CD4-positive, alpha-beta T cell (primary cell): ENCODE measurements at regions not wholly inside any gene's neighbourhood (a gene's known extent, or its start where the extent isn't known, plus 50 kb on each side); places are given as distances from the start of the nearest gene placed in this dataset.

Experiments
- ATAC-seq: fragments of 200-7000 bp; cut with Tn5 transposase; one replicate; pipeline ENCODE4 v1.10.0; 2022; ENCODE audit warnings: mild to moderate bottlenecking; ENCODE audit not compliant: poor library complexity
- CTCF ChIA-PET: fragments of 350-600 bp; sonication (Branson Sonifier 250); formaldehyde crosslinking; loops from one replicate; lab custom pipeline; 2021; ENCODE audit warnings: antibody characterized with exemption, inconsistent platforms; lab: Charles Lee
- POLR2A ChIA-PET: fragments of 350-600 bp; sonication (Branson Sonifier 250); formaldehyde crosslinking; loops from one replicate; lab custom pipeline; 2021; ENCODE audit warnings: antibody characterized with exemption, inconsistent platforms; lab: Charles Lee
- DNase-seq, 14 experiments: peaks; one replicate each; pipeline ENCODE4 v3.0.0-alpha.2; 2013 to 2020; ENCODE audit warnings: mixed read lengths in 2 of 14
- H3K27ac ChIP-seq, 2 donors: one replicate each; pipeline versions ENCODE4 v1.5.1 to v1.7.0; 2013; ENCODE audit warnings: low read length in 2 of 2, low read depth in 1 of 2, mild to moderate bottlenecking in 1 of 2
- H3K27me3 ChIP-seq, 2 experiments: 1 replicate in 1 of 2; 2 replicates in 1 of 2; pipeline versions ENCODE4 v1.6.1 to v1.7.0; 2013; ENCODE audit warnings: low read length in 2 of 2, control low read depth in 1 of 2, mild to moderate bottlenecking in 1 of 2, moderate library complexity in 1 of 2; ENCODE audit not compliant: insufficient read depth in 2 of 2, control insufficient read depth in 1 of 2
- H3K36me3 ChIP-seq: one replicate; pipeline ENCODE4 v1.6.1; 2013; ENCODE audit warnings: low read length, control low read depth; ENCODE audit not compliant: insufficient read depth
- H3K4me1 ChIP-seq: one replicate; pipeline ENCODE4 v1.6.1; 2013; ENCODE audit warnings: low read length, control low read depth; ENCODE audit not compliant: insufficient read depth
- H3K4me3 ChIP-seq: one replicate; pipeline ENCODE4 v1.5.1; 2013; ENCODE audit warnings: mild to moderate bottlenecking, low read length, moderate library complexity
- H3K9me3 ChIP-seq, 2 experiments: 1 replicate in 1 of 2; 2 replicates in 1 of 2; pipeline versions ENCODE4 v1.6.1 to v1.7.0; 2013; ENCODE audit warnings: low read length in 2 of 2, mild to moderate bottlenecking in 2 of 2, control low read depth in 1 of 2, moderate library complexity in 1 of 2; ENCODE audit not compliant: control insufficient read depth in 1 of 2, insufficient read depth in 1 of 2
- H3K27ac Mint-ChIP-seq: one replicate; pipeline ENCODE4 v1.8.0; 2020; ENCODE audit warnings: mixed read lengths
- H3K27me3 Mint-ChIP-seq: one replicate; pipeline ENCODE4 v1.8.0; 2021; ENCODE audit warnings: mixed read lengths
- H3K36me3 Mint-ChIP-seq: one replicate; pipeline ENCODE4 v1.8.0; 2021; ENCODE audit warnings: low read depth, mixed read lengths
- H3K4me1 Mint-ChIP-seq: one replicate; pipeline ENCODE4 v1.8.0; 2021; ENCODE audit warnings: low read depth, mixed read lengths
- H3K4me3 Mint-ChIP-seq: one replicate; pipeline ENCODE4 v1.8.0; 2020; ENCODE audit warnings: mild to moderate bottlenecking, mixed read lengths
- H3K9me3 Mint-ChIP-seq: one replicate; pipeline ENCODE4 v1.8.0; 2020; ENCODE audit warnings: mixed read lengths
- CTCF ChIP-seq: fragments of 200-600 bp; IDR thresholded peaks from one replicate; pipeline ENCODE4 v1.8.0; 2022; ENCODE audit warnings: antibody characterized with exemption, mild to moderate bottlenecking
- intact Hi-C, 2 experiments: fragments of 100-400 bp; cut with DNase I in 1 of 2; cut with micrococcal nuclease in 1 of 2; formaldehyde crosslinking; loops; one replicate each; pipeline versions ENCODE4 v1.15.1 to v1.9.0; 2023 to 2025; cut with DNase I, micrococcal nuclease

GRCh38 chr4:85358831-85359230, 116.1 kb upstream of the ARHGAP24 start:
- Mint-ChIP-seq H3K4me3 (no peak overlapping the region), H3K27ac (no peak overlapping the region), H3K36me3 (no peaks in the 10 kb centered on the region), H3K4me1 (no peaks in the 10 kb centered on the region), H3K27me3 (no peaks in the 10 kb centered on the region), H3K9me3 (peaks cover 4% of the 10 kb centered on the region)
- Histone ChIP-seq H3K27me3 (no peaks in the 10 kb centered on the region), H3K27ac (no peak overlapping the region), H3K4me1 (no peaks in the 10 kb centered on the region), H3K4me3 (no peak overlapping the region), H3K36me3 (no peaks in the 10 kb centered on the region), H3K9me3 (no peaks in the 10 kb centered on the region)
- DNase-seq, result no peak
- ChIA-PET POLR2A (no interaction called here), CTCF (interaction anchor here (1.1 kb wide), 1 partner anchor 9 kb away, joined by 3 read pairs; no protein-coding TSS in a partner anchor)
- ATAC-seq, result no peak
- TF ChIP-seq CTCF, result no peak
- intact Hi-C loops, result no loop called here

- Histone ChIP-seq H3K4me1 (no peaks in the 10 kb centered on the region), H3K4me3 (no peak overlapping the region), H3K36me3 (no peaks in the 10 kb centered on the region), H3K27ac (no peak overlapping the region), H3K27me3 (no peaks in the 10 kb centered on the region), H3K9me3 (no peaks in the 10 kb centered on the region)
- TF ChIP-seq CTCF, result no peak
- H3K4me3 Mint-ChIP-seq, result no peak overlapping the region
- H3K9me3 Mint-ChIP-seq, result peaks cover 2% of the 10 kb centered on the region
- DNase-seq, result no peak
- no peaks in the 10 kb centered on the region for H3K27me3 Mint-ChIP-seq
- POLR2A ChIA-PET, result no interaction called here
- no peak for ATAC-seq
- H3K4me1 Mint-ChIP-seq, result no peaks in the 10 kb centered on the region
- no peaks in the 10 kb centered on the region for H3K36me3 Mint-ChIP-seq
- CTCF ChIA-PET, result no interaction called here
- intact Hi-C loops, result no loop called here
- no peak overlapping the region for H3K27ac Mint-ChIP-seq
These were observed 112.4 kb upstream of the ARHGAP24 start for GRCh38 chr4:85362550-85362949.

- Mint-ChIP-seq H3K4me1 (no peaks in the 10 kb centered on the region), H3K27ac (no peak overlapping the region), H3K9me3 (peaks cover 4% of the 10 kb centered on the region), H3K36me3 (no peaks in the 10 kb centered on the region), H3K4me3 (no peak overlapping the region), H3K27me3 (no peaks in the 10 kb centered on the region)
- Histone ChIP-seq H3K27ac (no peak overlapping the region), H3K36me3 (no peaks in the 10 kb centered on the region), H3K27me3 (no peaks in the 10 kb centered on the region), H3K4me1 (no peaks in the 10 kb centered on the region), H3K9me3 (no peaks in the 10 kb centered on the region), H3K4me3 (no peak overlapping the region)
- no peak for TF ChIP-seq CTCF
- DNase-seq, result no peak
- CTCF ChIA-PET, result interaction anchor here (1.1 kb wide), 1 partner anchor 9 kb away, joined by 3 read pairs; no protein-coding TSS in a partner anchor
- no peak for ATAC-seq
- POLR2A ChIA-PET, result no interaction called here
- intact Hi-C loops, result no loop called here
These were observed 107.1 kb upstream of the ARHGAP24 start for GRCh38 chr4:85367815-85368214.
